HG03439 (cell line): ENCODE measurements at regions not wholly inside any gene's neighbourhood (a gene's known extent, or its start where the extent isn't known, plus 50 kb on each side); places are given as distances from the start of the nearest gene placed in this dataset.
A peak's percentile ranks its signal among the peaks of the same experiment; 100 is the strongest.

Experiments
- ATAC-seq: cut with Tn5 transposase; IDR thresholded peaks from one replicate; pipeline ENCODE4 v1.9.1; 2021; ENCODE audit warnings: mild to moderate bottlenecking, moderate library complexity; ENCODE audit not compliant: unreplicated experiment

DNA sequence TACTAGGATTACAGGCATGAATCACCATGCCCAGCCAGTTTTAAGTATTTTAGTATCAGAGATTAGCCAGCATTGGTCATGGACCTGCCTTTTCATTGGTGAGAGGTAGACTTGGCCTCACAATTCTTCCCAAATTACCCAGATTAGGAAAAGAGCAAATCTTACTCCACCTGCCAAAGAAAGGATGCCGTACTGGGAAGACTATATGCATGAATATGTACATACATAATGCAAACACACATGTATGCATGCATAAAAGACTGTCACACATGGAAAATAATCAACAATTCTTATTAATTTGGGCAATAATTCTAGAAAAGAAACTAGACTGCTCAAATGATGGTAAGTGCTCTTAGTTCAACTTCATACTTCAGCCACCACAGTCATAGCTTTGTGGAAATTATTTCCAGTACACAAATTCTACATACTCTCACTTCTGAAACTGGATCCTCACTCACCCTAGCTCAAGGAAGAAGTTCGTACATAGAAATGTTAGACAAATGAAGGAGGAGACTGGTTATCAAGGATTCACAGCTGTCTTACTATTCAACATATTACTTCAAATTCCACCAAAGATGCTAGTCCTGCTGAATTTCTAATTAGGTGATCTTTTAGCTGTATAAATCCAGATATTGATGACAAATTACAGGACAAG lies 73.7 kb downstream of the MINAR2 start:
- no peak for ATAC-seq

DNA sequence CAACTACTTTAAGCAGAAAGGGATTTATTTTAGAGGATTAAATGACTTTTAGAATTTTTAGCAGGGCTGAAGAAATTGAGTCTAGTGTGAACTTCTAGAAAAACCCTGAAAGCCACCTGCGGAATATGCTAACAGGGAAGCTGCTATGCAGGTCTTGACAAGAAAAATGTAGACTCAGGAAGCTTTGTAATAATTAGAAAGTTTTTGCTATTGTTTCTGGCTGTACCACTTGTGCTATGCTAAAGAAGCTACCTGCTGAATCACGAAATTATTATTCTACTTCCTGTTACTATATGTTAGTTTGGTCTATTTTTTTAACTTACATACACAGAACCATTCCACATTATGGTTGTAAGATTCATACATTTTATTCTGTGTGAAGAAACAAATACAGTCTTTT lies 74.0 kb upstream of the CHSY3 start:
- ATAC-seq, result no peak

DNA sequence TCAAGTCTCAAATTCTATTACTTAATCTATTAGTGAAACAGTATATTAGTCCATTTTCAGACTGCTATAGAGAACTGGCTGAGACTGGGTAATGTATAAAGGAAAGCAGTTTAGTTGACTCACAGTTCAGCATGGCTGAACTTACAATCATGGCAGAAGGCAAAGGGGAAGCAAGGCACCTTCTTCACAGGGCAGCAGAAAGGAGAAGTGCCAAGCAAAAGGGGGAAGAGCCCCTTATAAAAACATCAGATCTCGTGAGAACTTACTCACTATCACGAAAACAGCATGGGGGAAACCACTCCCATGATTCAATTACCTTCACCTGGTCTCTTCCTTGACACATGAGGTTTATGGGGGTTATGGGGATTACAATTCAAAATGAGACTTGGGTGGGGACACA lies 67.9 kb upstream of the CHSY3 start:
- ATAC-seq, result no peak

DNA sequence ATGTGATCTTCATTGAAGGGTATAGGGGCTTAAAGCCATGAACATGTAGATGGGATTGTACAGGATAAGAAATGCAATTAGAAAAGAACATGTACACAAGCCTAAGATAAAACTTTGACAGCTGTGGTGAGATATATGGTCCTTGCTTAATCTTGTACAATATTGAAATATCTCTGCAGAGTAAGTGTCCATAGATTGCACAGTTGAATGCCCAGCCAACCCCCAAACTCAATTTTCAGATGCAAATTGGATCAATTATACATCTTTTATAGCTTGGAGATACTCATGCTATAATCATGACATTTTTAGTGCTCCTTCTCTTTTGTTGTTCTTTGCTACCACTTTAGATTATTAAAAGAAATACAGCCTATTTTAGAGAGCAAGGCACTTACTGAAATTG lies 59.5 kb upstream of the CHSY3 start:
- ATAC-seq, result no peak

DNA sequence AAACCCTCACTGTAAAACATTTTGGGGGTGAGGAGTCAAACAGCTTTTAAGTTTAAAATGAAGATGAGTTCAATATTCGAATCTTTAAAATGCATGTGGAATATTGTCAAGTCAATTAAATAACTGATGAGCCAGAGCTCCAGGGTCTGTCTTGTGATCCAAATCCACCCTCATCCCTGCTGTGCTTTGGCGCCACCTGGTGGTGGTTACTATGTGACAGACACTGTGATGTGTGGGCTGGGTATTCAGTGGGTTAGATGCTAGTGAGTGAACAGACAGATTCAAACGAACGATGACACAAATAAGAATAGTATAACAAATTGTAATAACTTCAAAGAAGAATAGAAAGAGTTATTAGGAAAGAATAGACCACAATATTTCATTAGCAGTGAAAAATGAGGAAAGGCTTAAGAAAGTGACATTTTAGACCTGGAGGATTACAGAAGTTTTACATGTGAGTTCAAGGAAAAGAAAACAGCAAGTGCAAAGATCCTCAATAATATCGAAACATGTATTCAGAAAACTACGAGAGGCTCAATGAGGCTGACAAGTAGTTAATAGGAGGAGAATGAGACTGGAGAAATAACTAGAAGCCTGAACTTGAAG lies 51.4 kb upstream of the CHSY3 start:
- ATAC-seq, result peak; percentile 95

DNA sequence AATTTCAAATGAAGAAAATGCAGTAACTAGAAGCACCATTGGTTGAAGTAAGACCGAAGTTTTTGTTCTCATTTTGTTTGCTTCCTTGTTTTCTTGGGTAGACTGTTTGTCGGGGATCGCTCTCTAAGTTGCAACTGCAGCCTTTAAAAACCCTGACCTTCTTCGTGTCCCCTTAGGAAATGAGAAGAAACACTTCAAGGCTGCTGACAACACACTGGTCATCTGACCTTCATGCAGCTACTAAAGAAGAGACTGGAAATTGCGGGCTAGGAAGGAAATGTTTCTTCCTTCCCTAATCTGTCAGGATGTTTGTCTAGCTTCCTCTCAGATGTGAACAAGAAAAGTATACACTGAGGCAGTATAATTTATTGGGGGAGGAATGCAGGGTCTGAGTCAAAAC lies 50.7 kb upstream of the CHSY3 start:
- no peak for ATAC-seq
